Esophagus squamous epithelium (tissue), 5 donors: ENCODE measurements at regions not wholly inside any gene's neighbourhood (a gene's known extent, or its start where the extent isn't known, plus 50 kb on each side); places are given as distances from the start of the nearest gene placed in this dataset.

Experiments used
- DNase-seq: peaks from one replicate; lab custom pipeline; 2025; lab: John Stamatoyannopoulos, UW
- H3K27ac ChIP-seq, 4 donors: fragments of 200-600 bp; sonication (generic); one replicate each; pipeline ENCODE4 v1.5.1; 2016 to 2019; ENCODE audit warnings: mild to moderate bottlenecking in 1 of 4
- H3K27me3 ChIP-seq, 4 donors: fragments of 200-600 bp; sonication (generic); 1 replicate in 3 of 4; 2 replicates in 1 of 4; pipeline versions ENCODE4 v1.5.1 to v1.6.0; 2017 to 2021; ENCODE audit warnings: antibody characterized with exemption in 1 of 4
- H3K36me3 ChIP-seq, 3 donors: fragments of 200-600 bp; sonication (generic); one replicate each; pipeline ENCODE4 v1.5.1; 2016 to 2019
- H3K4me1 ChIP-seq, 3 donors: fragments of 200-600 bp; sonication (generic); one replicate each; pipeline ENCODE4 v1.5.1; 2017 to 2019
- H3K4me3 ChIP-seq, 4 donors: fragments of 200-600 bp; sonication (generic); 1 replicate in 3 of 4; 2 replicates in 1 of 4; pipeline ENCODE4 v1.5.1; 2016 to 2019; ENCODE audit warnings: mild to moderate bottlenecking in 2 of 4, moderate library complexity in 1 of 4
- H3K9me3 ChIP-seq, 3 donors: fragments of 200-600 bp; sonication (generic); one replicate each; pipeline ENCODE4 v1.5.1; 2016 to 2019
- CTCF ChIP-seq, 6 experiments: fragments of 450-650 bp in 4 of 6; fragments of 200-600 bp in 2 of 6; sonication (generic) in 2 of 6; IDR thresholded peaks; one replicate each; pipeline ENCODE4 v1.5.1; 2016 to 2019; ENCODE audit warnings: antibody characterized with exemption in 6 of 6, mild to moderate bottlenecking in 4 of 6, moderate library complexity in 4 of 6
- POLR2A ChIP-seq, 4 donors: fragments of 450-650 bp; IDR thresholded peaks; one replicate each; pipeline ENCODE4 v1.6.1; 2017; ENCODE audit warnings: antibody characterized with exemption in 4 of 4, mild to moderate bottlenecking in 4 of 4, moderate library complexity in 3 of 4
- WGBS, 2 donors: methylation state at CpG; one replicate each; pipeline ENCODE4 v1.1.5; 2018; 5-methylcytosine and 5-hydroxymethylcytosine counted together
- intact Hi-C: fragments of 100-400 bp; cut with DNase I; formaldehyde crosslinking; loops from one replicate; pipeline ENCODE4 v1.15.0; 2022
- donor health status: DM: yes; HTN: yes; CAD: no.

- 63 to 93% methylated on average over 1 of the region's 1 CpG for WGBS, 2 donors
Measured at GRCh38 chr2:193112986-193113385, 918.3 kb upstream of the TMEFF2 start.

GRCh38 chr2:193103064-193103463, 908.3 kb upstream of the TMEFF2 start:
- Histone ChIP-seq H3K27ac (no peak overlapping the region), H3K9me3 (peaks cover 0 to 5% (median 4%) of the 10 kb centered on the region in 3 donors), H3K4me1 (no peaks in the 10 kb centered on the region), H3K4me3 (no peak overlapping the region), H3K36me3 (no peaks in the 10 kb centered on the region), H3K27me3 (no peaks in the 10 kb centered on the region)
- no peak for DNase-seq
- 16 to 29% methylated on average over 1 of the region's 1 CpG for WGBS, 2 donors
- intact Hi-C loops, result no loop called here
- TF ChIP-seq POLR2A (IDR thresholded peaks at IDR 0.05), result no peak
- TF ChIP-seq CTCF (IDR thresholded peaks at IDR 0.05), result no peak

More at GRCh38 chr2:193112986-193113385, 918.3 kb upstream of the TMEFF2 start:
- H3K9me3 ChIP-seq, result no peaks in the 10 kb centered on the region
- intact Hi-C loops, result no loop called here
- TF ChIP-seq POLR2A (IDR thresholded peaks at IDR 0.05) (no peak), CTCF (IDR thresholded peaks at IDR 0.05) (no peak)
- no peaks in the 10 kb centered on the region for H3K4me1 ChIP-seq
- H3K36me3 ChIP-seq, result no peaks in the 10 kb centered on the region
- DNase-seq, result no peak
- H3K4me3 ChIP-seq, result no peak overlapping the region
- no peaks in the 10 kb centered on the region for H3K27me3 ChIP-seq
- H3K27ac ChIP-seq, result no peak overlapping the region

GRCh38 chr2:193101591-193101990, 906.9 kb upstream of the TMEFF2 start:
- 84 to 92% methylated on average over 5 of the region's 5 CpGs for WGBS, 2 donors
- H3K9me3 ChIP-seq, result peaks cover 0 to 5% (median 4%) of the 10 kb centered on the region in 3 donors
- intact Hi-C loops, result no loop called here
- H3K4me1 ChIP-seq, result no peaks in the 10 kb centered on the region
- TF ChIP-seq CTCF (IDR thresholded peaks at IDR 0.05) (no peak), POLR2A (IDR thresholded peaks at IDR 0.05) (no peak)
- no peak for DNase-seq
- H3K36me3 ChIP-seq, result no peaks in the 10 kb centered on the region
- H3K4me3 ChIP-seq, result no peak overlapping the region
- H3K27ac ChIP-seq, result no peak overlapping the region
- H3K27me3 ChIP-seq, result no peaks in the 10 kb centered on the region

GRCh38 chr2:193088026-193088425, 893.3 kb upstream of the TMEFF2 start:
- Histone ChIP-seq H3K9me3 (no peaks in the 10 kb centered on the region), H3K27ac (no peak overlapping the region), H3K4me3 (no peak overlapping the region), H3K36me3 (no peaks in the 10 kb centered on the region), H3K27me3 (no peaks in the 10 kb centered on the region), H3K4me1 (no peaks in the 10 kb centered on the region)
- no peak for DNase-seq
- TF ChIP-seq POLR2A (IDR thresholded peaks at IDR 0.05), result no peak
- WGBS, 2 donors, result 22 to 25% methylated on average over 1 of the region's 1 CpG
- intact Hi-C loops, result no loop called here

GRCh38 chr2:193076995-193077394, 882.3 kb upstream of the TMEFF2 start:
- intact Hi-C loops, result no loop called here

More at GRCh38 chr2:193076995-193077394, 882.3 kb upstream of the TMEFF2 start:
- H3K9me3 ChIP-seq, result no peaks in the 10 kb centered on the region
- DNase-seq, result no peak
- H3K36me3 ChIP-seq, result no peaks in the 10 kb centered on the region
- TF ChIP-seq POLR2A (IDR thresholded peaks at IDR 0.05) (no peak), CTCF (IDR thresholded peaks at IDR 0.05) (no peak)
- H3K4me1 ChIP-seq, result no peaks in the 10 kb centered on the region
- no peak overlapping the region for H3K4me3 ChIP-seq
- H3K27me3 ChIP-seq, result no peaks in the 10 kb centered on the region
- H3K27ac ChIP-seq, result no peak overlapping the region
